ENCODE measurements at regions not wholly inside any gene's neighbourhood (a gene's known extent, or its start where the extent isn't known, plus 50 kb on each side); places are given as distances from the start of the nearest gene placed in this dataset.

DNA sequence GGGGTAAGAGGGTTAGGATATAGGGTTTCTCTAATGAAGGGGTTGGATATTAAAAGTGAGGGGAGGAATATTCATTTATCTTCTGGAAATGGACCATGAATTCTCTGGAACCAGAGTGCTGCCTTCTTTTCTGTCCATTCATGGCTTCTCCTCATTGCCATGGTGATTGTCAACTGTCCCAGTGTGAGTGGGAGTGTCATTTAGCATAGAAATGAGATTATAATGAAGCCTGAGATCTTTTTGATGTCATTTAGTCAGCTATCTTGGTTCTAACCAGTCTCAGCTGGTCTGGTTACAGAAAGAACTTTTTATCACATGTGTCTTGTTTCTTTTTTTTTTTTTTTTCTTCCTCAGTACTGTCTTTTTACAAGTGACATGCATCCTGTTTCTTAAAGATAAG, 497.3 kb upstream of the PITX2 start:
- H3K4ac ChIP-seq (ENCODE audit: low read depth, low read length) = no peak overlapping the region

More for the DNA sequence above, 497.3 kb upstream of the PITX2 start:
- no peak overlapping the region for H4K5ac ChIP-seq (ENCODE audit: low read depth, low read length)
- H4K20me1 ChIP-seq (ENCODE audit: insufficient read depth, low read length) = no peaks in the 10 kb centered on the region
- no peaks in the 10 kb centered on the region for H3K4me1 ChIP-seq (ENCODE audit: control insufficient read depth, insufficient read depth, low read length)
- no peak overlapping the region for H3K14ac ChIP-seq (replicated peaks; ENCODE audit: low read depth, low read length)
- ChIA-PET CTCF (no interaction called here), POLR2A (ENCODE audit: unreplicated experiment) (no interaction called here)
- ATAC-seq (ENCODE audit: low read depth) = no peak
- no peak overlapping the region for H3K27ac ChIP-seq (ENCODE audit: insufficient read depth, low read length)
- DNase-seq = no peak
- H3K18ac ChIP-seq (ENCODE audit: low read depth, low read length) = no peak overlapping the region
- in situ Hi-C loops (cut with MboI; ENCODE audit: low sequenced_read_pairs) (no loop called here), dilution Hi-C loops (cut with HindIII; ENCODE audit: low sequenced_read_pairs, unreplicated experiment) (no loop called here), intact Hi-C loops (cut with micrococcal nuclease) (no loop called here)
- H2AK9ac ChIP-seq (replicated peaks; ENCODE audit: low read depth, low read length, poor library complexity) = no peak overlapping the region
- H4K8ac ChIP-seq (ENCODE audit: low read depth in 2 of 2, low read length in 2 of 2) = no peak overlapping the region
- no peaks in the 10 kb centered on the region for H3K36me3 ChIP-seq (ENCODE audit: control insufficient read depth, insufficient read depth, low read length)
- no peaks in the 10 kb centered on the region for H3K27me3 ChIP-seq (ENCODE audit: control insufficient read depth, insufficient read depth, low read length)
- no peak overlapping the region for H2BK15ac ChIP-seq (ENCODE audit: low read depth, low read length)
- H2BK20ac ChIP-seq (ENCODE audit: low read depth, low read length) = no peak overlapping the region
- no peak overlapping the region for H3K9ac ChIP-seq (ENCODE audit: low read depth, low read length)
- TF ChIP-seq POLR2A (IDR thresholded peaks at IDR 0.05; ENCODE audit: low read depth, low read length) (no peak), CHD1 (IDR thresholded peaks at IDR 0.05; ENCODE audit: low read depth, low read length) (no peak), MAZ (IDR thresholded peaks at IDR 0.05; ENCODE audit: borderline replicate concordance, low read depth, low read length) (no peak), RAD21 (IDR thresholded peaks at IDR 0.05; ENCODE audit: low read length) (no peak), SMC3 (IDR thresholded peaks at IDR 0.05; ENCODE audit: low read depth, low read length) (no peak), NFE2L2 (IDR thresholded peaks at IDR 0.05; ENCODE audit: low read depth, low read length) (no peak)
- TF ChIP-seq, protein P1, sequence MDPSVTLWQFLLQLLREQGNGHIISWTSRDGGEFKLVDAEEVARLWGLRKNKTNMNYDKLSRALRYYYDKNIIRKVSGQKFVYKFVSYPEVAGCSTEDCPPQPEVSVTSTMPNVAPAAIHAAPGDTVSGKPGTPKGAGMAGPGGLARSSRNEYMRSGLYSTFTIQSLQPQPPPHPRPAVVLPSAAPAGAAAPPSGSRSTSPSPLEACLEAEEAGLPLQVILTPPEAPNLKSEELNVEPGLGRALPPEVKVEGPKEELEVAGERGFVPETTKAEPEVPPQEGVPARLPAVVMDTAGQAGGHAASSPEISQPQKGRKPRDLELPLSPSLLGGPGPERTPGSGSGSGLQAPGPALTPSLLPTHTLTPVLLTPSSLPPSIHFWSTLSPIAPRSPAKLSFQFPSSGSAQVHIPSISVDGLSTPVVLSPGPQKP (IDR thresholded peaks at IDR 0.05; ENCODE audit: borderline replicate concordance, low read depth, low read length) = no peak
- H3K56ac ChIP-seq (ENCODE audit: extremely low read depth, insufficient read depth, low read length) = no peak overlapping the region
- H3K9me3 ChIP-seq (ENCODE audit: control insufficient read depth, insufficient read depth, low read length) = no peaks in the 10 kb centered on the region; the same call in 1 of the 2 replicates
- H3K9me1 ChIP-seq (ENCODE audit: insufficient read depth, low read length) = no peaks in the 10 kb centered on the region
- no peak overlapping the region for H3K4me2 ChIP-seq (ENCODE audit: low read depth, low read length)
- no peak overlapping the region for H2BK120ac ChIP-seq (ENCODE audit: low read depth, low read length)
- no peak overlapping the region for H3K23ac ChIP-seq (ENCODE audit: low read depth, low read length)
- no TSS peak for BruUV-seq (replicated peaks)
- no peak overlapping the region for H2AFZ ChIP-seq (replicated peaks; ENCODE audit: low read length, poor library complexity)
- H3K4me3 ChIP-seq (ENCODE audit: insufficient read depth, low read depth, low read length) = no peak overlapping the region
- no peak overlapping the region for H2BK5ac ChIP-seq (ENCODE audit: low read depth, low read length, poor library complexity, severe bottlenecking)
- H2AK5ac ChIP-seq (ENCODE audit: low read depth, low read length) = no peak overlapping the region
- H4K91ac ChIP-seq (ENCODE audit: insufficient read depth, low read depth, low read length) = no peak overlapping the region
- no peaks in the 10 kb centered on the region for H3K79me1 ChIP-seq (ENCODE audit: low read depth in 1 of 2, low read length in 2 of 2)

Measured in IMR-90 (cell line).